PFSK-1 (cell line): ENCODE measurements at regions not wholly inside any gene's neighbourhood (a gene's known extent, or its start where the extent isn't known, plus 50 kb on each side); places are given as distances from the start of the nearest gene placed in this dataset.

Source experiments
- FOXP2 ChIP-seq: optimal IDR thresholded peaks from 2 replicates; pipeline ENCODE3; 2011; ENCODE audit warnings: borderline replicate concordance, control low read depth, inconsistent platforms; ENCODE audit not compliant: insufficient read depth; ENCODE audit errors: extremely low read length, extremely low read depth
- POLR2AphosphoS5 ChIP-seq: IDR thresholded peaks from 2 replicates; pipeline ENCODE4 v1.6.1; 2012; ENCODE audit warnings: low read depth, mild to moderate bottlenecking, control low read depth, low read length, moderate library complexity
- REST ChIP-seq, 2 experiments: IDR thresholded peaks; 2 replicates each; pipeline versions ENCODE4 v1.6.1 to v1.8.0; 2011 to 2012; ENCODE audit warnings: low read depth in 2 of 2, low read length in 2 of 2, control low read depth in 1 of 2, inconsistent platforms in 1 of 2, mild to moderate bottlenecking in 1 of 2, moderate library complexity in 1 of 2; ENCODE audit not compliant: insufficient read depth in 1 of 2
- SIN3A ChIP-seq: IDR thresholded peaks from 2 replicates; pipeline ENCODE4 v1.6.1; 2012; ENCODE audit warnings: mild to moderate bottlenecking, low read length, moderate library complexity, borderline replicate concordance; ENCODE audit not compliant: insufficient read depth
- TAF1 ChIP-seq: IDR thresholded peaks from 2 replicates; pipeline ENCODE4 v1.6.1; 2012; ENCODE audit warnings: low read length, control low read depth, borderline replicate concordance; ENCODE audit not compliant: insufficient read depth

DNA sequence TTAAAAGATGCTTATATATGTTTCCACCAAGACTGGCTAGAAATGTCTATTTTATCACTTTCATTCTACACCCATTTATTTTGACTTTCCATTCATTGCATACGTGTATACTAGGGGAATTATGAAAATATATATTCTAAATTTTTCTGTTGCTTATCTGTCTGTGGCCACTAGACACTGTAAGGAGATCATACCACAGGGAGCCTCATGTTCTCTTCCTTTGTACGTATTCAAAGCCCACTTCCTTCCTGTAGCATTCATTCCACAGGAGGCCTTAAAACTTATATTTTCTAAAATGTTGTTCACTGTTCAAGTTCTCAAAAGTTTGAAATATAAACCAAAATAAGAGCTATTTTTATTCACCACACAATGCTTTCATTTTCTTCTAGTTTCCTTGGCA, 1848.9 kb upstream of the TENM3 start:
- TF ChIP-seq REST (IDR thresholded peaks at IDR 0.05; ENCODE audit: insufficient read depth in 1 of 2, low read depth in 2 of 2, low read length in 2 of 2) (no peak), SIN3A (no peak), POLR2AphosphoS5 (no peak), TAF1 (no peak), FOXP2 (no peak)

DNA sequence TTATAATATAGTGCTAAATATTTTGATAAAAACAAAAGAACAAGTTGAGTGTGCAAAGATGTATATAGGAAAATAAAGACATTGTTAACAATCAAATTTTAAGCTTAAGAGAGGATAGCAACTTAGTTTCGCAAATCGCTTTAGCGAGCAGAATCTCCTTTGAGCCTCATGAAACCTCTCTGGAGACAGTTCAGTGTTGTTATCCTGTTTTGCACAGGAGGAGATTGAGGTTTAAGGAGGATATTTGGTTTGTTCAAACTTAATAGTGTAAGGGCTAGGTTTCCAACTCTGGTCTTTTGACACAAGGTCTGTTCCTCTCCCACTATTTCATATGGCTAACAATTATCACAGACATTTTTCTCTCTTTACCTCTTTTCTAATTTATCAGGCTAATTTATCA, 1848.5 kb upstream of the TENM3 start:
- TF ChIP-seq SIN3A (no peak), FOXP2 (no peak), POLR2AphosphoS5 (no peak), TAF1 (no peak), REST (IDR thresholded peaks at IDR 0.05; ENCODE audit: insufficient read depth in 1 of 2, low read depth in 2 of 2, low read length in 2 of 2) (no peak)

- no peak for TF ChIP-seq REST (IDR thresholded peaks at IDR 0.05; ENCODE audit: insufficient read depth in 1 of 2, low read depth in 2 of 2, low read length in 2 of 2)
- no peak for TF ChIP-seq FOXP2
- no peak for TF ChIP-seq SIN3A
- no peak for TF ChIP-seq POLR2AphosphoS5
- no peak for TF ChIP-seq TAF1
Measured at GRCh38 chr4:180398564-180398963, 1844.6 kb upstream of the TENM3 start.

DNA sequence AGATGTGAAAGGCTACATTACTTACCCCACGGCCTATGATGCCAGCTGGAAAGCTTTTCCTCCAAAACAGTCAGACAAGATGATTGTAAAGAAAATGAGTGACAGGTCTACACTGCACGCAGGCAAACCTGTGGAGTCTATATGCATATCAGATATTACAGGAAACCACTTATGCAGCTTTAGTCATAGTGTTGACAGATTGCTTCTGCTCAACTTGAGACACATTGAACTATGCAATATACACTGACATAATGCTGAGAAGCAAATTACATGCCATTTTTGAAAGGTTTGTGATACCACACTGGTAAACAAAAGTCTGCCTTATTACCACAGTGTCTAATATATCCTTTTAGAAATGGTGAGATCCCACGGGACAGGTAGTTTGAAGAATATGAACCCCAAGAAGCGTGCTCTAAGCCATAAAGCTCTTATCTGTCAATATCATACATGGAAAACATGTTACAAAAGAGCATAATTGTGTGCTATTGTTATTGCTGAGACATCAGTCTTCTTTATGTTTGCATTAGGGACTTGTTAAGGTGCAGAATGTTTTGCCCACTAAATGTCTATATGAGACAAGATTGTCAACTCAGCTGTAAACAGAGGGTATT, 1835.8 kb upstream of the TENM3 start:
- TF ChIP-seq TAF1: no peak
- TF ChIP-seq POLR2AphosphoS5: no peak

- no peak for TF ChIP-seq SIN3A
- TF ChIP-seq POLR2AphosphoS5: no peak
- TF ChIP-seq FOXP2: no peak
- no peak for TF ChIP-seq TAF1
- TF ChIP-seq REST (IDR thresholded peaks at IDR 0.05; ENCODE audit: insufficient read depth in 1 of 2, low read depth in 2 of 2, low read length in 2 of 2): no peak
Measured at GRCh38 chr4:180418819-180419531, 1824.2 kb upstream of the TENM3 start.
